GM23338 (cell line): ENCODE measurements at regions not wholly inside any gene's neighbourhood (a gene's known extent, or its start where the extent isn't known, plus 50 kb on each side); places are given as distances from the start of the nearest gene placed in this dataset.
"Not testable (repeated sequence)": the region's sequence is repeated elsewhere in the genome, so short reads cannot be mapped to it uniquely, and the experiment has no call there.

Experiments
- ATAC-seq: fragments of 200-7000 bp; cut with Tn5 transposase; 3 replicates; pipeline ENCODE4 v1.9.1; 2020
- DNase-seq: peaks from one replicate; pipeline ENCODE4 v3.0.0-alpha.2; 2015; ENCODE audit warnings: low spot score
- H2AFZ ChIP-seq: fragments of 200-600 bp; sonication (generic); 2 replicates; pipeline ENCODE4 v1.8.0; 2016; ENCODE audit warnings: antibody characterized with exemption, mild to moderate bottlenecking, moderate library complexity
- H3F3A ChIP-seq: fragments of 200-600 bp; sonication (generic); replicated peaks from 2 replicates; pipeline ENCODE4 v1.8.0; 2017; ENCODE audit warnings: antibody characterized with exemption, mixed run types, low read depth
- H3K27ac ChIP-seq: fragments of 200-600 bp; sonication (generic); 2 replicates; pipeline ENCODE4 v1.6.1; 2016; ENCODE audit warnings: low read depth
- H3K27me3 ChIP-seq: fragments of 200-600 bp; sonication (generic); 2 replicates; pipeline ENCODE4 v1.8.0; 2016; ENCODE audit warnings: mild to moderate bottlenecking, mixed run types, moderate library complexity; ENCODE audit not compliant: insufficient read depth
- H3K36me3 ChIP-seq: fragments of 200-600 bp; sonication (generic); 2 replicates; pipeline ENCODE4 v1.8.0; 2016; ENCODE audit warnings: mild to moderate bottlenecking; ENCODE audit not compliant: insufficient read depth
- H3K4me1 ChIP-seq: fragments of 200-600 bp; sonication (generic); 2 replicates; pipeline ENCODE4 v1.8.0; 2016; ENCODE audit warnings: mild to moderate bottlenecking, moderate library complexity; ENCODE audit not compliant: insufficient read depth
- H3K4me2 ChIP-seq: fragments of 200-600 bp; sonication (generic); 2 replicates; pipeline ENCODE4 v1.7.1; 2017; ENCODE audit warnings: mixed run types
- H3K4me3 ChIP-seq: fragments of 200-600 bp; sonication (generic); 2 replicates; pipeline ENCODE4 v1.6.1; 2016; ENCODE audit warnings: mixed run types
- H3K79me2 ChIP-seq: fragments of 200-600 bp; sonication (generic); replicated peaks from 2 replicates; pipeline ENCODE4 v1.8.0; 2017; ENCODE audit warnings: mild to moderate bottlenecking; ENCODE audit not compliant: insufficient read depth
- H3K9me2 ChIP-seq: fragments of 200-600 bp; sonication (generic); 2 replicates; pipeline ENCODE4 v1.8.0; 2017; ENCODE audit not compliant: insufficient read depth
- H4K20me1 ChIP-seq: fragments of 200-600 bp; sonication (generic); replicated peaks from 2 replicates; pipeline ENCODE4 v1.8.0; 2017; ENCODE audit warnings: mild to moderate bottlenecking; ENCODE audit not compliant: insufficient read depth
- H3K27ac Mint-ChIP-seq: 2 replicates; pipeline ENCODE4 v1.8.0; 2020; ENCODE audit warnings: inconsistent platforms, mild to moderate bottlenecking, moderate library complexity, mixed read lengths
- H3K27me3 Mint-ChIP-seq: 3 replicates; pipeline ENCODE4 v1.8.0; 2022; ENCODE audit warnings: low read depth, mild to moderate bottlenecking, moderate library complexity, mixed read lengths, inconsistent platforms; ENCODE audit not compliant: insufficient read depth, poor library complexity
- H3K36me3 Mint-ChIP-seq: 3 replicates; pipeline ENCODE4 v1.8.0; 2021; ENCODE audit warnings: low read depth, mild to moderate bottlenecking, inconsistent platforms, moderate library complexity, mixed read lengths
- H3K4me1 Mint-ChIP-seq: 3 replicates; pipeline ENCODE4 v1.8.0; 2020; ENCODE audit warnings: mild to moderate bottlenecking, inconsistent platforms, mixed read lengths
- H3K4me3 Mint-ChIP-seq: 3 replicates; pipeline ENCODE4 v1.8.0; 2021; ENCODE audit warnings: moderate library complexity, mild to moderate bottlenecking, inconsistent platforms, mixed read lengths
- H3K9me3 Mint-ChIP-seq: 3 replicates; pipeline ENCODE4 v1.8.0; 2020; ENCODE audit warnings: moderate library complexity, mild to moderate bottlenecking, inconsistent platforms, mixed read lengths
- CREB1 ChIP-seq: fragments of 250-450 bp; sonication (Bioruptor Pico); IDR thresholded peaks from 2 replicates; pipeline ENCODE4 v1.5.0; 2020; ENCODE audit warnings: low read depth, mild to moderate bottlenecking, moderate library complexity
- CTCF ChIP-seq, 2 experiments: fragments of 200-600 bp in 1 of 2; sonication (generic) in 1 of 2; conservative IDR thresholded peaks; 2 replicates each; pipeline versions ENCODE4 v1.5.1 to v1.6.1; 2016 to 2017; ENCODE audit warnings: antibody characterized with exemption in 2 of 2, low read depth in 2 of 2, mild to moderate bottlenecking in 2 of 2, moderate library complexity in 1 of 2
- EZH2 ChIP-seq: fragments of 200-600 bp; sonication (generic); IDR thresholded peaks from one replicate; pipeline ENCODE4 v1.8.0; 2017; ENCODE audit warnings: antibody characterized with exemption, mild to moderate bottlenecking, low read depth; ENCODE audit not compliant: unreplicated experiment
- EZH2phosphoT487 ChIP-seq: fragments of 200-600 bp; sonication (generic); IDR thresholded peaks from one replicate; pipeline ENCODE4 v1.8.1; 2018; ENCODE audit warnings: antibody characterized with exemption; ENCODE audit not compliant: unreplicated experiment
- JUNB ChIP-seq: IDR thresholded peaks from one replicate; pipeline ENCODE4 v1.6.1; 2016; ENCODE audit warnings: antibody characterized with exemption; ENCODE audit not compliant: unreplicated experiment
- NANOG ChIP-seq: IDR thresholded peaks from 2 replicates; pipeline ENCODE4 v1.6.1; 2016; ENCODE audit warnings: antibody characterized with exemption, borderline replicate concordance
- STAT1 ChIP-seq: IDR thresholded peaks from one replicate; pipeline ENCODE4 v1.6.1; 2016; ENCODE audit warnings: antibody characterized with exemption; ENCODE audit not compliant: unreplicated experiment
- ZNF114 ChIP-seq: fragments of 250-450 bp; sonication (Bioruptor Pico); IDR thresholded peaks from 2 replicates; pipeline ENCODE4 v1.5.0; 2020; ENCODE audit warnings: mild to moderate bottlenecking, moderate library complexity
- ZNF331 ChIP-seq: fragments of 250-450 bp; sonication (Bioruptor Pico); IDR thresholded peaks from 2 replicates; pipeline ENCODE4 v1.5.0; 2020; ENCODE audit warnings: low read depth, mild to moderate bottlenecking, moderate library complexity
- TF ChIP-seq, protein P1 (sequence below): IDR thresholded peaks from 2 replicates; pipeline ENCODE4 v1.6.1; 2016; ENCODE audit warnings: antibody characterized with exemption

- Histone ChIP-seq H3K27ac (no peak overlapping the region), H3K4me3 (no peak overlapping the region), H2AFZ (no peak overlapping the region), H3K79me2 (no peaks in the 10 kb centered on the region), H4K20me1 (no peaks in the 10 kb centered on the region), H3K9me2 (no peaks in the 10 kb centered on the region), H3K36me3 (no peaks in the 10 kb centered on the region), H3K4me2 (no peak overlapping the region), H3F3A (no peaks in the 10 kb centered on the region), H3K27me3 (no peaks in the 10 kb centered on the region), H3K4me1 (peaks cover 4% of the 10 kb centered on the region; the same call in 1 of the 2 replicates)
- no peak overlapping the region for H3K27ac Mint-ChIP-seq
- ATAC-seq = no peak
- H3K27me3 Mint-ChIP-seq = peaks cover 3% of the 10 kb centered on the region
- no peak overlapping the region for H3K4me3 Mint-ChIP-seq
- TF ChIP-seq NANOG (no peak), ZNF331 (CRISPR knock-in tag) (no peak), ZNF114 (CRISPR knock-in tag) (no peak), EZH2phosphoT487 (no peak), JUNB (no peak), EZH2 (no peak), STAT1 (no peak), CTCF (conservative IDR thresholded peaks at IDR 0.05; ENCODE audit: low read depth in 2 of 2) (no peak), CREB1 (CRISPR knock-in tag) (no peak)
- TF ChIP-seq, protein P1, sequence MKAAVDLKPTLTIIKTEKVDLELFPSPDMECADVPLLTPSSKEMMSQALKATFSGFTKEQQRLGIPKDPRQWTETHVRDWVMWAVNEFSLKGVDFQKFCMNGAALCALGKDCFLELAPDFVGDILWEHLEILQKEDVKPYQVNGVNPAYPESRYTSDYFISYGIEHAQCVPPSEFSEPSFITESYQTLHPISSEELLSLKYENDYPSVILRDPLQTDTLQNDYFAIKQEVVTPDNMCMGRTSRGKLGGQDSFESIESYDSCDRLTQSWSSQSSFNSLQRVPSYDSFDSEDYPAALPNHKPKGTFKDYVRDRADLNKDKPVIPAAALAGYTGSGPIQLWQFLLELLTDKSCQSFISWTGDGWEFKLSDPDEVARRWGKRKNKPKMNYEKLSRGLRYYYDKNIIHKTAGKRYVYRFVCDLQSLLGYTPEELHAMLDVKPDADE = no peak
- no peak for DNase-seq
- H3K9me3 Mint-ChIP-seq = no peaks in the 10 kb centered on the region
- no peaks in the 10 kb centered on the region for H3K36me3 Mint-ChIP-seq
- peaks cover 22% of the 10 kb centered on the region for H3K4me1 Mint-ChIP-seq
These were observed 136.9 kb upstream of the PRICKLE2 start for GRCh38 chr3:64361962-64362735.

- H4K20me1 ChIP-seq, H3K4me3 ChIP-seq, H3K4me2 ChIP-seq, H3K27ac ChIP-seq, H3K36me3 Mint-ChIP-seq, H3K79me2 ChIP-seq, H3K27me3 Mint-ChIP-seq, ATAC-seq, H2AFZ ChIP-seq, H3K9me2 ChIP-seq, H3K27me3 ChIP-seq, H3F3A ChIP-seq, H3K4me3 Mint-ChIP-seq, H3K27ac Mint-ChIP-seq, H3K4me1 ChIP-seq, DNase-seq, H3K36me3 ChIP-seq, H3K9me3 Mint-ChIP-seq: not testable (repeated sequence)
- H3K4me1 Mint-ChIP-seq = peaks cover 22% of the 10 kb centered on the region
These were observed 135.8 kb upstream of the PRICKLE2 start for GRCh38 chr3:64361036-64361435.
